ENCODE measurements at regions not wholly inside any gene's neighbourhood (a gene's known extent, or its start where the extent isn't known, plus 50 kb on each side); places are given as distances from the start of the nearest gene placed in this dataset.
"Not testable (repeated sequence)": the region's sequence is repeated elsewhere in the genome, so short reads cannot be mapped to it uniquely, and the experiment has no call there.

DNA sequence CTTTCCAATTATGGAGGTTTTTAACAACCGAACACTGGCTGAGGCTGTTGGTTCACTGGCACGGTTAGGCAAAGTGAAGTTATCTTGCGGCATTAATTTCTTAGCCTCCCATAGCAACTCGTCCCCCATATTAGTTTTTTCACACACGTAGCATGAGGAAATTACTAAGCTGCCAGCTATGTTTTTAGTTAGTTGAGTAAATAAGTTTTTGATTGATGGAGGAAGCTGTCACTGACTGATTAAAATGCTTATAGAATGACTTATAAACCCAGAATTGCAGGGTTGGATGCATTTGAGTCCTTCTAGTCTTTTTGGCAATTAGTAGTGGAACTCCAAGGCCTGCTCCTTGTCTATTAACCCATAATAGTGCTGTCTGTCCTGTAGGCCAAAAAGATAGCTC lies 97.1 kb downstream of the ALG10 start:
- no peak for DNase-seq
- H3K36me3 Mint-ChIP-seq, result no peaks in the 10 kb centered on the region
- WGBS (ENCODE audit: insufficient coverage), result 80% methylated on average over 2 of the region's 5 CpGs

GRCh38 chr12:34121360-34121759 lies 99.1 kb downstream of the ALG10 start:
- TF ChIP-seq, protein P1, sequence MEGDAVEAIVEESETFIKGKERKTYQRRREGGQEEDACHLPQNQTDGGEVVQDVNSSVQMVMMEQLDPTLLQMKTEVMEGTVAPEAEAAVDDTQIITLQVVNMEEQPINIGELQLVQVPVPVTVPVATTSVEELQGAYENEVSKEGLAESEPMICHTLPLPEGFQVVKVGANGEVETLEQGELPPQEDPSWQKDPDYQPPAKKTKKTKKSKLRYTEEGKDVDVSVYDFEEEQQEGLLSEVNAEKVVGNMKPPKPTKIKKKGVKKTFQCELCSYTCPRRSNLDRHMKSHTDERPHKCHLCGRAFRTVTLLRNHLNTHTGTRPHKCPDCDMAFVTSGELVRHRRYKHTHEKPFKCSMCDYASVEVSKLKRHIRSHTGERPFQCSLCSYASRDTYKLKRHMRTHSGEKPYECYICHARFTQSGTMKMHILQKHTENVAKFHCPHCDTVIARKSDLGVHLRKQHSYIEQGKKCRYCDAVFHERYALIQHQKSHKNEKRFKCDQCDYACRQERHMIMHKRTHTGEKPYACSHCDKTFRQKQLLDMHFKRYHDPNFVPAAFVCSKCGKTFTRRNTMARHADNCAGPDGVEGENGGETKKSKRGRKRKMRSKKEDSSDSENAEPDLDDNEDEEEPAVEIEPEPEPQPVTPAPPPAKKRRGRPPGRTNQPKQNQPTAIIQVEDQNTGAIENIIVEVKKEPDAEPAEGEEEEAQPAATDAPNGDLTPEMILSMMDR (IDR thresholded peaks at IDR 0.05), result no peak
- Mint-ChIP-seq H3K4me1 (peaks cover 3 to 16% of the 10 kb centered on the region in 2 donors), H3K9me3 (no peaks in the 10 kb centered on the region), H3K27me3 (ENCODE audit: low read depth in 2 of 2) (peaks cover 0 to under 1% of the 10 kb centered on the region in 2 donors), H3K4me3 (no peak overlapping the region), H3K27ac (no peak overlapping the region), H3K36me3 (no peaks in the 10 kb centered on the region)
- Histone ChIP-seq H3K36me3 (ENCODE audit: control insufficient read depth, insufficient read depth, low read length) (no peaks in the 10 kb centered on the region), H3K4me1 (ENCODE audit: control insufficient read depth, insufficient read depth, low read length) (peaks cover 8% of the 10 kb centered on the region), H3K27ac (ENCODE audit: low read length) (no peak overlapping the region), H3K4me3 (ENCODE audit: low read length) (no peak overlapping the region), H3K9me3 (ENCODE audit: control insufficient read depth, insufficient read depth, low read length) (no peaks in the 10 kb centered on the region), H3K27me3 (ENCODE audit: control insufficient read depth, insufficient read depth, low read length) (no peaks in the 10 kb centered on the region)
- intact Hi-C loops (cut with micrococcal nuclease), result no loop called here
- WGBS (ENCODE audit: insufficient coverage), result 29% methylated on average over 1 of the region's 1 CpG
- DNase-seq (no peak), ATAC-seq (no peak)

More for the DNA sequence above, 97.1 kb downstream of the ALG10 start:
- no peak for ATAC-seq
- Histone ChIP-seq H3K9me3 (ENCODE audit: control insufficient read depth, insufficient read depth, low read length) (no peaks in the 10 kb centered on the region), H3K27ac (ENCODE audit: low read length) (no peak overlapping the region), H3K4me3 (ENCODE audit: low read length) (no peak overlapping the region), H3K36me3 (ENCODE audit: control insufficient read depth, insufficient read depth, low read length) (no peaks in the 10 kb centered on the region), H3K27me3 (ENCODE audit: control insufficient read depth, insufficient read depth, low read length) (peaks cover 3% of the 10 kb centered on the region), H3K4me1 (ENCODE audit: control insufficient read depth, insufficient read depth, low read length) (no peaks in the 10 kb centered on the region)
- no peaks in the 10 kb centered on the region for H3K4me1 Mint-ChIP-seq
- intact Hi-C loops (cut with micrococcal nuclease), result no loop called here
- H3K9me3 Mint-ChIP-seq, result no peaks in the 10 kb centered on the region
- TF ChIP-seq, protein P1 (IDR thresholded peaks at IDR 0.05), result no peak
- no peak overlapping the region for H3K27ac Mint-ChIP-seq
- H3K4me3 Mint-ChIP-seq, result no peak overlapping the region
- H3K27me3 Mint-ChIP-seq (ENCODE audit: low read depth in 2 of 2), result peaks cover 0 to 13% of the 10 kb centered on the region in 2 donors

- not testable (repeated sequence) for H3K4me3 ChIP-seq (ENCODE audit: low read length); H3K9me3 Mint-ChIP-seq; H3K27me3 Mint-ChIP-seq (ENCODE audit: low read depth in 2 of 2); H3K27me3 ChIP-seq (ENCODE audit: control insufficient read depth, insufficient read depth, low read length); H3K36me3 ChIP-seq (ENCODE audit: control insufficient read depth, insufficient read depth, low read length); H3K36me3 Mint-ChIP-seq; H3K4me3 Mint-ChIP-seq; H3K27ac Mint-ChIP-seq; H3K27ac ChIP-seq (ENCODE audit: low read length); H3K9me3 ChIP-seq (ENCODE audit: control insufficient read depth, insufficient read depth, low read length)
- WGBS (ENCODE audit: insufficient coverage), result 15% methylated on average over 4 of the region's 6 CpGs
- DNase-seq, result peak in 1 of 2 donors; percentile 74
- peak; percentile 63 to 85 (median 73) for ATAC-seq
- intact Hi-C loops (cut with micrococcal nuclease), result loop anchor here (1.0 kb wide), 1 partner anchor 95 kb away; no protein-coding TSS in a partner anchor
- TF ChIP-seq, protein P1 (IDR thresholded peaks at IDR 0.05), result peak; percentile 86
- H3K4me1 ChIP-seq (ENCODE audit: control insufficient read depth, insufficient read depth, low read length), result peaks cover 12% of the 10 kb centered on the region
- peaks cover 9 to 22% of the 10 kb centered on the region in 2 donors for H3K4me1 Mint-ChIP-seq
These were observed 100.8 kb downstream of the ALG10 start for GRCh38 chr12:34123092-34123491.

DNA sequence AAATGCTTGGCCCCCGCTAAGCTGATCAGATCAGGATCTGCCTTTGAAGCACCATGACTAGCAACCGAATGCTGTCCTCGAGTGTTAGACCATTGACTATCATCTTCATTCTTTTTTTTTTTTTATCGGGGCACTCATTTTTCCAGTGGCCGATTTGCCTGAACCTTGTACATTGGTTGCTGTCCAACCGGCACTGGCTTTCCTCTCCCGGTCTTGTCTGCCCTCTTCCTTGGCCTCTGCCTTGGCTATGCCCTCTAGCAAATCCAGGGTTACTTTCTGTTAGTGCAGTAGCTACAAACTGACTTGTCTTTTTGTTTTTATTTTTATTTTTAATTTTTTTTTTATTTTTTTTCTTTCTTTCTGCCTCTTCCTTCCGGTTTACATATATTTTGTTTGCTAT lies 102.3 kb downstream of the ALG10 start:
- Mint-ChIP-seq H3K9me3 (no peaks in the 10 kb centered on the region), H3K4me3 (no peak overlapping the region), H3K27me3 (ENCODE audit: low read depth in 2 of 2) (peaks cover 3 to 9% of the 10 kb centered on the region in 2 donors), H3K4me1 (peaks cover 9 to 22% of the 10 kb centered on the region in 2 donors), H3K27ac (no peak overlapping the region), H3K36me3 (no peaks in the 10 kb centered on the region)
- Histone ChIP-seq H3K9me3 (ENCODE audit: control insufficient read depth, insufficient read depth, low read length) (no peaks in the 10 kb centered on the region), H3K36me3 (ENCODE audit: control insufficient read depth, insufficient read depth, low read length) (no peaks in the 10 kb centered on the region), H3K4me1 (ENCODE audit: control insufficient read depth, insufficient read depth, low read length) (peaks cover 12% of the 10 kb centered on the region), H3K27ac (ENCODE audit: low read length) (no peak overlapping the region), H3K27me3 (ENCODE audit: control insufficient read depth, insufficient read depth, low read length) (no peaks in the 10 kb centered on the region), H3K4me3 (ENCODE audit: low read length) (no peak overlapping the region)
- WGBS (ENCODE audit: insufficient coverage), result 94% methylated on average over 7 of the region's 8 CpGs
- ATAC-seq (no peak), DNase-seq (no peak)
- intact Hi-C loops (cut with micrococcal nuclease), result no loop called here
- TF ChIP-seq, protein P1 (IDR thresholded peaks at IDR 0.05), result no peak
